Gastrocnemius medialis (tissue), 4 donors: ENCODE measurements at regions not wholly inside any gene's neighbourhood (a gene's known extent, or its start where the extent isn't known, plus 50 kb on each side); places are given as distances from the start of the nearest gene placed in this dataset.

Source experiments
- ATAC-seq, 2 donors: fragments of 150-250 bp; one replicate each; pipeline ENCODE4 v1.9.1; 2016
- DNase-seq, 2 donors: peaks; one replicate each; pipeline ENCODE4 v3.0.0-alpha.2; 2019
- H3K27ac ChIP-seq, 4 donors: fragments of 200-600 bp; sonication (generic); 1 replicate in 1 of 4; 2 replicates in 3 of 4; pipeline ENCODE4 v1.5.1; 2016 to 2018; ENCODE audit warnings: mild to moderate bottlenecking in 2 of 4, moderate library complexity in 1 of 4
- H3K27me3 ChIP-seq, 3 donors: fragments of 200-600 bp; sonication (generic) in 2 of 3; 1 replicate in 1 of 3; 2 replicates in 2 of 3; pipeline versions ENCODE4 v1.5.1 to v1.6.0; 2016 to 2019; ENCODE audit warnings: mild to moderate bottlenecking in 1 of 3, moderate library complexity in 1 of 3
- H3K36me3 ChIP-seq, 2 donors: fragments of 200-600 bp; sonication (generic) in 1 of 2; one replicate each; pipeline ENCODE4 v1.5.1; 2017 to 2018
- H3K4me1 ChIP-seq, 2 donors: fragments of 200-600 bp; sonication (generic) in 1 of 2; one replicate each; pipeline ENCODE4 v1.5.1; 2016 to 2017; ENCODE audit warnings: mild to moderate bottlenecking in 2 of 2
- H3K4me3 ChIP-seq, 4 donors: fragments of 200-600 bp; sonication (generic) in 3 of 4; 1 replicate in 1 of 4; 2 replicates in 3 of 4; pipeline ENCODE4 v1.5.1; 2016 to 2019; ENCODE audit warnings: mild to moderate bottlenecking in 2 of 4
- H3K9me3 ChIP-seq, 3 donors: fragments of 200-600 bp; sonication (generic) in 2 of 3; 1 replicate in 1 of 3; 2 replicates in 2 of 3; pipeline ENCODE4 v1.5.1; 2016 to 2019
- CTCF ChIP-seq, 5 experiments: fragments of 450-650 bp in 3 of 5; fragments of 200-600 bp in 2 of 5; sonication (generic) in 2 of 5; IDR thresholded peaks in 4 of 5; conservative IDR thresholded peaks in 1 of 5; 1 replicate in 4 of 5; 2 replicates in 1 of 5; pipeline ENCODE4 v1.5.1; 2016 to 2019; ENCODE audit warnings: antibody characterized with exemption in 5 of 5, mild to moderate bottlenecking in 3 of 5, moderate library complexity in 3 of 5
- POLR2A ChIP-seq, 2 donors: fragments of 450-650 bp; IDR thresholded peaks; one replicate each; pipeline ENCODE4 v1.6.1; 2017; ENCODE audit warnings: antibody characterized with exemption in 2 of 2, mild to moderate bottlenecking in 2 of 2, moderate library complexity in 2 of 2
- in situ Hi-C, 4 donors: fragments of 200-750 bp; cut with MboI; loops; one replicate each; pipeline versions ENCODE4 v1.15.0 to v1.8.0; 2017; ENCODE audit warnings: low sequenced_read_pairs in 4 of 4
- intact Hi-C: fragments of 100-400 bp; cut with DNase I; formaldehyde crosslinking; loops from one replicate; pipeline ENCODE4 v1.15.1; 2023; ENCODE audit warnings: low total_unique reads

- no peak overlapping the region for H3K4me3 ChIP-seq
- TF ChIP-seq CTCF (IDR thresholded peaks at IDR 0.05 in 4 of 5, conservative IDR thresholded peaks at IDR 0.05 in 1 of 5) (no peak), POLR2A (IDR thresholded peaks at IDR 0.05) (no peak)
- H3K27me3 ChIP-seq = no peaks in the 10 kb centered on the region
Observed at GRCh38 chr6:102355578-102355977, 962.1 kb downstream of the GRIK2 start.

GRCh38 chr6:102352552-102352951 lies 959.0 kb downstream of the GRIK2 start:
- Histone ChIP-seq H3K27ac (no peak overlapping the region), H3K9me3 (no peaks in the 10 kb centered on the region), H3K4me1 (no peaks in the 10 kb centered on the region), H3K36me3 (no peaks in the 10 kb centered on the region), H3K27me3 (no peaks in the 10 kb centered on the region), H3K4me3 (no peak overlapping the region)
- intact Hi-C loops = no loop called here
- ATAC-seq = no peak
- TF ChIP-seq CTCF (IDR thresholded peaks at IDR 0.05 in 4 of 5, conservative IDR thresholded peaks at IDR 0.05 in 1 of 5) (no peak), POLR2A (IDR thresholded peaks at IDR 0.05) (no peak)
- no peak for DNase-seq
- in situ Hi-C loops = no loop called here

More at GRCh38 chr6:102355578-102355977, 962.1 kb downstream of the GRIK2 start:
- intact Hi-C loops (no loop called here), in situ Hi-C loops (no loop called here)
- ATAC-seq (no peak), DNase-seq (no peak)
- Histone ChIP-seq H3K27ac (no peak overlapping the region), H3K9me3 (no peaks in the 10 kb centered on the region), H3K4me1 (no peaks in the 10 kb centered on the region), H3K36me3 (no peaks in the 10 kb centered on the region)

- no peak overlapping the region for H3K27ac ChIP-seq
- in situ Hi-C loops = no loop called here
- ATAC-seq (no peak), DNase-seq (no peak)
- H3K9me3 ChIP-seq = no peaks in the 10 kb centered on the region
- H3K4me3 ChIP-seq = no peak overlapping the region
- H3K27me3 ChIP-seq = no peaks in the 10 kb centered on the region
- intact Hi-C loops = no loop called here
- no peaks in the 10 kb centered on the region for H3K4me1 ChIP-seq
- H3K36me3 ChIP-seq = no peaks in the 10 kb centered on the region
- no peak for TF ChIP-seq CTCF (IDR thresholded peaks at IDR 0.05 in 4 of 5, conservative IDR thresholded peaks at IDR 0.05 in 1 of 5)
Observed at GRCh38 chr6:102344769-102345168, 951.3 kb downstream of the GRIK2 start.

GRCh38 chr6:102340311-102340710 lies 946.8 kb downstream of the GRIK2 start:
- in situ Hi-C loops (no loop called here), intact Hi-C loops (no loop called here)
- Histone ChIP-seq H3K4me3 (no peak overlapping the region), H3K9me3 (no peaks in the 10 kb centered on the region), H3K4me1 (no peaks in the 10 kb centered on the region), H3K36me3 (no peaks in the 10 kb centered on the region), H3K27ac (no peak overlapping the region), H3K27me3 (no peaks in the 10 kb centered on the region)
- ATAC-seq (no peak), DNase-seq (no peak)
- no peak for TF ChIP-seq CTCF (IDR thresholded peaks at IDR 0.05 in 4 of 5, conservative IDR thresholded peaks at IDR 0.05 in 1 of 5)
- no peak for TF ChIP-seq POLR2A (IDR thresholded peaks at IDR 0.05)

GRCh38 chr6:102333736-102334135 lies 940.2 kb downstream of the GRIK2 start:
- Histone ChIP-seq H3K27me3 (no peaks in the 10 kb centered on the region), H3K36me3 (no peaks in the 10 kb centered on the region), H3K4me3 (no peak overlapping the region), H3K9me3 (no peaks in the 10 kb centered on the region), H3K27ac (no peak overlapping the region), H3K4me1 (no peaks in the 10 kb centered on the region)
- no peak for DNase-seq
- TF ChIP-seq POLR2A (IDR thresholded peaks at IDR 0.05) (no peak), CTCF (IDR thresholded peaks at IDR 0.05 in 4 of 5, conservative IDR thresholded peaks at IDR 0.05 in 1 of 5) (no peak)
- intact Hi-C loops (no loop called here), in situ Hi-C loops (no loop called here)
- no peak for ATAC-seq
